ENCODE measurements at regions not wholly inside any gene's neighbourhood (a gene's known extent, or its start where the extent isn't known, plus 50 kb on each side); places are given as distances from the start of the nearest gene placed in this dataset.
"Not testable (repeated sequence)": the region's sequence is repeated elsewhere in the genome, so short reads cannot be mapped to it uniquely, and the experiment has no call there.

GRCh38 chr13:62473190-62473943 lies 1057.7 kb upstream of the PCDH20 start:
- Histone ChIP-seq H3K27ac (no peak overlapping the region), H3K4me1 (no peaks in the 10 kb centered on the region), H3K4me3 (replicated peaks in 1 of 3) (no peak overlapping the region), H3K36me3 (no peaks in the 10 kb centered on the region), H3K27me3 (no peaks in the 10 kb centered on the region), H3K9me3 (no peaks in the 10 kb centered on the region)
- TF ChIP-seq POLR2A (IDR thresholded peaks at IDR 0.05) (no peak), CTCF (IDR thresholded peaks at IDR 0.05) (no peak)
- no peak for DNase-seq
- 84 to 89% methylated on average over 2 of the region's 2 CpGs for WGBS, 2 donors
- intact Hi-C loops (cut with DNase I) = no loop called here

- no peaks in the 10 kb centered on the region for H3K4me1 ChIP-seq
- WGBS, 2 donors = 94% methylated on average over 2 of the region's 2 CpGs
- no peaks in the 10 kb centered on the region for H3K27me3 ChIP-seq
- H3K36me3 ChIP-seq = no peaks in the 10 kb centered on the region
- H3K27ac ChIP-seq = no peak overlapping the region
- intact Hi-C loops (cut with DNase I) = no loop called here
- no peak for DNase-seq
- TF ChIP-seq POLR2A (IDR thresholded peaks at IDR 0.05) (no peak), CTCF (IDR thresholded peaks at IDR 0.05) (no peak)
- H3K9me3 ChIP-seq = no peaks in the 10 kb centered on the region
- no peak overlapping the region for H3K4me3 ChIP-seq (replicated peaks in 1 of 3)
Measured at GRCh38 chr13:62453761-62454160, 1038.1 kb upstream of the PCDH20 start.

GRCh38 chr13:62450759-62451158 lies 1035.1 kb upstream of the PCDH20 start:
- H3K36me3 ChIP-seq = no peaks in the 10 kb centered on the region
- no peak overlapping the region for H3K4me3 ChIP-seq (replicated peaks in 1 of 3)
- no peaks in the 10 kb centered on the region for H3K27me3 ChIP-seq
- no peak for DNase-seq
- H3K9me3 ChIP-seq = no peaks in the 10 kb centered on the region
- no peak overlapping the region for H3K27ac ChIP-seq
- H3K4me1 ChIP-seq = no peaks in the 10 kb centered on the region
- intact Hi-C loops (cut with DNase I) = no loop called here
- TF ChIP-seq POLR2A (IDR thresholded peaks at IDR 0.05) = no peak
- TF ChIP-seq CTCF (IDR thresholded peaks at IDR 0.05) = no peak
- WGBS, 2 donors = 48 to 57% methylated on average over 5 of the region's 5 CpGs

GRCh38 chr13:62447771-62448382 lies 1032.2 kb upstream of the PCDH20 start:
- H3K4me1 ChIP-seq; H3K36me3 ChIP-seq; H3K9me3 ChIP-seq; H3K27me3 ChIP-seq; intact Hi-C loops (cut with DNase I); DNase-seq; H3K27ac ChIP-seq; H3K4me3 ChIP-seq (replicated peaks in 1 of 3): not testable (repeated sequence)
- WGBS, 2 donors = 96 to 98% methylated on average over 9 to 15 of the region's 39 CpGs

- Histone ChIP-seq H3K27ac (no peak overlapping the region), H3K36me3 (no peaks in the 10 kb centered on the region), H3K4me3 (replicated peaks in 1 of 3) (no peak overlapping the region), H3K27me3 (no peaks in the 10 kb centered on the region), H3K9me3 (no peaks in the 10 kb centered on the region), H3K4me1 (no peaks in the 10 kb centered on the region)
- no peak for DNase-seq
- 62 to 86% methylated on average over 2 of the region's 2 CpGs for WGBS, 2 donors
- TF ChIP-seq CTCF (IDR thresholded peaks at IDR 0.05) = no peak
- no peak for TF ChIP-seq POLR2A (IDR thresholded peaks at IDR 0.05)
- intact Hi-C loops (cut with DNase I) = no loop called here
Measured at GRCh38 chr13:62444805-62445204, 1029.2 kb upstream of the PCDH20 start.
